Right hindlimb (tissue), 1 donor: ENCODE measurements at regions not wholly inside any gene's neighbourhood (a gene's known extent, or its start where the extent isn't known, plus 50 kb on each side); places are given as distances from the start of the nearest gene placed in this dataset.

Source experiments
- DNase-seq: peaks from one replicate; pipeline ENCODE4 v3.0.0-alpha.2; 2018

DNA sequence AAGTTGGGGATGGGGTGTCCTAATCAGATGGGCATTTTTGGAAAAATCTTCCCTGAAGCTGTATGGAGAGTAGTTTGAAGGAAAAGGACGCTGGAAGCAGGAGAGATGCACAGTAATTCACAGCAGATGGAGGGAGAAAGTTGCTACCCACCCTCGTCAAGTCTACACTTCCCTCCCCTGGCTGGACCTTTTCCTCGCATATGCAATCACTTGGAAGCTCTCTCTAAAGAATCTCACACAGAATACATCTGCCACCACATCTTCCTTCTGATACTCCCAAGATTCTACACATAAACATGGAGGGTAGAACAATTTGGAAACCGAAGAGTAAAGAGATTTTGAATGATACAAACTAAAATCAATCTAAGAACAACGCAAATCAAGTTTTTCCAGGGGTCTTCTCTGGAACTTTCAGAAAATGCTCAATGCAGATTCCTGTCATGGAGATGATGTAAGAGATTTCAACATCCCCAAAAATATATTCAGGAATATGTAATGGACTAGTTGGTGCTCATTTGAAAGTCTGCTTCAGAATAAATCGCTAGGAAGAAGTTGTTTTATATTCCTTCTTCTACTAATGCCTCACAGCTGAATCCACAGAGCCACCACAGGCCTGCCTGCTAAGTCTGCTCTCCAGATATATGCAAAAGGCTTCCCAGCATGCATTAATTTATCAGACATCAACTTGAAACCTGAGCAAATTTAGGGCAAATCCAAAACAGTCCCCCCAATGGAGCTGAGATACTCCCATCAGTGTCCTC lies 291.5 kb downstream of the LRATD1 start:
- no peak for DNase-seq

DNA sequence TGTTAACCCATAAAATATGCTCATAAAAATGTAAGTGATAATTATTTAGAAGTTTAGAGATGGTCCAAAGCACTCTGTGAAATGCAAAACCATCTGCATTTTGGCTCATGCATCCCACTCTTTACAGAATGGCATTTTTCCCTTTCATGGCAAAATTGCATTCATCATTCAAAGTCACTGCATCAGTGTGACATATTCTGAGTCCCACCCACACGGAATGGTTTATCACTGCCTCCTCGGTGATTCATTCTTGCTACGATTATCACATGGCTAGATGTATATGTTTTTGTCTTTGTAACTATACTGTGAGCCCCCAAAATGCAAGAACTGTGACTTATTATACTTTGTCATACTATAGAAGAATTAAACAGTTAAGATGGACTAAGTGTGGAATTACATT lies 293.0 kb downstream of the LRATD1 start:
- no peak for DNase-seq

DNA sequence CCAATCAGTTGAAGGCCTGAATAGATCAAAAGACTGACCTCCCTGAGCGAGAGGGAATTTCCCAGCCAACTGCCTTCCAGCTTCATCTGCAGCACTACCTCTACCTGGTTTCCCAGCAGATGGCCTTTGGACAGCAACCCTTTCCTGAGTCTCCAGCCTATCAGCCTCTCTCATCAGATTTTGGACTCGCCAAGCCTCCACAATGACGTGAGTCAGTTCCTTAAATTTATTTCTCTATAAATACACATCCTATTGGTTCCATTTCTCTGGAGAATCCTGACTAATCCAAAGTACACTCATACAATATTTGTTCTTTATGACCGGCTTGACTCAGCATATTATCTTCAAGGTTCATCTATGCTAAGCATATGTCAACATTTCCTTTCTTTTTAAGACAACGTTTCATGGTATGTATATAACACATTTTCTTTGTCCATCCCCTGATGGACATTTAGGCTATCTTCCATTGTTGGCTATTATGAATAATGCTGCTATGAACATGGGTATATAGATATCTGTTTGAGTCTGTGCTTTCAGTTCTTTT lies 294.6 kb downstream of the LRATD1 start:
- DNase-seq, result no peak

DNA sequence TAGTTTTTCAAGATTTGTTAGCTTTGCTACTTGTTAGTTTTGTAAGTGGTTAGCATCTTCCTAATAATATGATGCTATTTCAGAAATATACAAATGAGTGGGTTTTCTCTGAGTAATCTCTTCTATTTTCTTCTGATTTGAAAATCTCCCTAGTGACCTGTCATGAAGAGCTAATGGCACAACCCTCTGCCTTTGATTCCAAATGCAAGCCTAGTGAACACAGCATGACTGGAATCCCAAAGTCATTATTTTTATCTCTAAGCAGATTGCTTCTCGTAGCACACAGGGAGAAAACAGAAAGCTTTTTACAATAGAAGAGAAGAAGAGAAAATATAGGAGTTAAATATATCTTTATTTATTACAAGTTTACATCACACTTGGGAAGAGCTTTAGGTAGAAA lies 295.5 kb downstream of the LRATD1 start:
- DNase-seq, result no peak

DNA sequence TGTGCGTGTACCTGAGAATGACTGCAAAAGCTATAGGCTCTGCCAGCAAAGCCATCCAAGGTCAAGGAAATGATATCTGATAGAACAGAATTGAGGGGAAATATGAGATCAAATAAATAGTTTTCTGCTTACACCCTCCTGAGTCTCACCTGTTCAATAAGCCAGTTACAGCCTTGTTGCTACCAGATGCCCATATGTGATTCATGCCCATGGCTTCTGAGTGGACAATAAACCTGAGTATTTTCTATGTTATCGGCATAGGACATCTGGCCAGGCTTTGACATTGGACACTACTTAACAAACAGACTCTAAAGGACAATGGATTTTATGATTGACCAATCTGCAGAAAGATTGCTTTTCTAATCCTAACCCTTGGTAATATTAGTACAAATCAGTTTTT lies 297.9 kb downstream of the LRATD1 start:
- no peak for DNase-seq

DNA sequence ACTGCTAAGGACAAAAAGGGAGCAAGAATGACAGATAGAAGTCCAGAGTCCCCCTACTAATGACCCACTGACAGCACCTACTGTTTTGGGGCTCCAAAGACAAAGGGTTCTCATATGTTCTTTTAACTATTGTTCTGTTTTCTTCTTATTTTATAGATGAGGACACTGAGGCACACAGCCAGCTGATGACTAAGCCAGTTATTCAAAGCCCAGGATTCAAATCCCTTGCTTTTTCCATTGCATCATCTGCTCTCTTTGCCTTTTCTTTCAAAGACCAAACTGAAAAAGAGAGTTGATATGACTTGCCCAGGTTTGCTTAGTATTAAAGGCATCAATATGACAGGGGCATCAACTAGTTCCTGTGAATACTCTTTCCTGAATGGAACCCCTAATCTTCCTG lies 299.8 kb downstream of the LRATD1 start:
- no peak for DNase-seq

DNA sequence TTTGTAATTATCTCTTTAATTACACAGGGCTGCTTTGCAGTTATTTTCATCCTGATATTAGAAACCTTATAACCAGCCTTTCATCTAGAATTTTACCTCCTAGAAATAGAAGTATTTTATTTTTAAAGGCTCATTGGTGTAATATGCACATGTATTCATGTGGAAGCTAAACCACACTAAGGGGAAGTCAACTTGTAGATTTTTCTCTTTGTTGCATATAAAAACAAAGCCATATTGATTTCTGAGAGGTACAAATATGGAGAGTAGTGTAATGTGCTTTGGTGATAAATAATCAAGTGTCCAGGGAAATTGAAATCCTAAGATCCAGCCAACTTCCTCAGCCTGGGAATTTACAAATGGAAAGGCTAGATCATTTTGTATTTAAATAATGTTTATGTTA lies 301.2 kb downstream of the LRATD1 start:
- no peak for DNase-seq

DNA sequence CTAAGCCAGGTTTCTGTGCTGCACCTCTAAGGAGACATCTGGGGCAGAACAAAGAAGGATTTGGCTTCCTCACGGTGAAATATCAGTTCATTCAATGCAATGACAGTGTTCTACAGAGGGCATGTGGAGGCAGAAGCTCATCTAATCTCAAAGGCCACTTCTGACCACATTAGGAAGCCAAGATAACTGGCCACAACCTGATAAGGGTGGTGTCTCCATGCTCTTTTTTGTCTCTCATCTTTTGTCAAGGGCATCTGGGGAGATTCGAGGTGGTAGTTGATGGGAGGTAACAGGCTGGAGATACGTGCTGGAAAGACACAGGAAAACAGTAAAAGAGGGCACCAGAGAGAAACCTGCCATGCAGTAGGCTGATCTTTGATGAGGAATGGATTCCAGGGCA lies 303.9 kb downstream of the LRATD1 start:
- DNase-seq, result no peak

DNA sequence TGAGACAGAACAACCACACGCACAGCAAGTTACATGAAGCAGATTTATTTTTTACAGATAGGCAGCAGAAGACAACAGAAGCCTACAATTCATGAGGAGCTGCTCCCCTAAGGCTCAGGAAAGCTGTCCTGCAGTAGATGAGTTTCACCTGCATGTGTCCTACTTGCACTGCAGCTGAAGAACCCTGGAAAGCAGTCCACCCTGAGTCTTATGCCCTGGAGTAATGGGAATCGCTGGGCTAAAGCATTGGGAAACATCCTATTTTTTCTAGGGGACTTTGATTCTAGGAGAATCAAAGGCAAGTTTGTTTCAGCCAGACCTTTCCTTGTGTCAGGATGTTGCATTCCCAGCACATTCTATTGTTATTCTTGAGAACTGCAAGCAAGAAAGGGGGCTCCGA lies 304.8 kb downstream of the LRATD1 start:
- no peak for DNase-seq

DNA sequence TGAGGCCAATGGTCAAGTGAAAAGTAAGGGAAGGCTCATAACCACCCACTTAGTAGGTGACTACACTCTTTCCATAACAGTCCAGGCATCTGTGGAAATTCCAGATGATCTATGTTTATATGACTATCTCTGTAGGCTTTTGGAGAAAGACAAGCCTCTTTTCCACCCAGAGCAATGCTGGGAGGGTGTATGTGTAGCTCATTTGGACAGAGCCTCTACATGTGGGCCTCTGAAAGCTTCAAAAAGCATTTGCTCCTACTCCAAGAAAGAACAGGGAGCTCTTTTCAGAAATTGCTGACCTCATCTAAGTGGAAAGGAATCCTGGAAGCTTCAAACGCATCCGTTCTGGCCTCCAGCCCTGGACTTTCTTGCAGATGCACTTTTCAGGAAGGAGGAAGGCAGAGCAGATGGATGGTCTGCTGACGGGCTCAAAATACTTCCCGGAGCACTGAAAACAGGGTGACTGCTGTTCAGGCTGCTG lies 308.7 kb downstream of the LRATD1 start:
- peak; percentile 88 for DNase-seq

DNA sequence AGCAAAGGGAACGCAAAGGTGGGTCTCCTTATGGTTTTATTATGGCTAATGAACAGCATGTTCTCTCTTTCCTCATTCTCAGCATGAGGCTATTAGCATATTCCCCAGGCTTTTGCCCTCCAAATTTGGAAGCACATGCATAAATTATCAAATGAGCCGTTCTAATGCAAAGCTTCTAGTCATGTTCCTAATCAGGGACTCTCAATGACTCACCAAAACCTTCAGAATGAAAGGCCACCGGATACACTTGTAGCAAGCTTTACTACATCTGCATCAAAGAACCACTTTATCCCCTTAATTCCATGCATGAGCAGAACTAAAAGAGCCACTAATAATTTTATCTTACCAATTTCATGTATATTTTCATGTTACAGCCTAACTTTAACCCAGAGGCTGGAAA lies 310.5 kb downstream of the LRATD1 start:
- DNase-seq, result no peak

DNA sequence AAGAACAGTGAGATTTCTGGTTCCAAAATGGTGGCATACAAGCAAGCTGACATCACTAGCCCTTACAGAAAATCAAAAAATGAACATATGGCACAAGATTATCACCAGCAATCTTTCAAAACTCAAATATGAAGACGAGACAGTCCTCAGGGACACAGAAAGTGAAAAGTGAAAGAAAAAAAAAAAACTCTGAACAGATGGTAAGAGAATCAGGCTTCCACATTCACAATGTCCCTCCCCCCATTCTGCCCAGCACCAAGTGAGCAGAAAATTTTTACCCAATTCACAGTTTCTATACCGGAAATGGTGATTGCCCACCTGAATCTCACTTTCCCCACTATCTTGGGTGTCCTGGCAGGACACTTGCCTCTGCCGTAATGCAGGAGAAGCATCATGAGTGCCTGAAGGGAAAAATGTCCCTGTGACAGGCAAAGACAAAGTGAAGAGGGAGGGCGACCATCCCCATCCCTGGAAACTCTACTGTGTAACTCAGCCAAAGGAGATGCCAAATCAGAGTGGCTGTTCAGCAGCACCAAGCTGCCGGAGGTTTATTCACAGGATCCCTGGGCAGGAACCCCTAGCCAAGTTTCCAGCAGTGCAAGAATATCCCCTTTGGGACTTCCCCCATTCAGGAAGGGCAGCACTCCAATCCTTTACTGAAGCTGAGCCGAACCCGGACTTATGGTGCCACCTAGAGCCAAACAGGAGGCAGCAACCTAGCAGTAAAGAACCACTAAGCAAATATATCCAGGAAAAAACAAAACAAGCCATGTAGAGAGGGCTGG lies 312.2 kb downstream of the LRATD1 start:
- DNase-seq, result no peak

DNA sequence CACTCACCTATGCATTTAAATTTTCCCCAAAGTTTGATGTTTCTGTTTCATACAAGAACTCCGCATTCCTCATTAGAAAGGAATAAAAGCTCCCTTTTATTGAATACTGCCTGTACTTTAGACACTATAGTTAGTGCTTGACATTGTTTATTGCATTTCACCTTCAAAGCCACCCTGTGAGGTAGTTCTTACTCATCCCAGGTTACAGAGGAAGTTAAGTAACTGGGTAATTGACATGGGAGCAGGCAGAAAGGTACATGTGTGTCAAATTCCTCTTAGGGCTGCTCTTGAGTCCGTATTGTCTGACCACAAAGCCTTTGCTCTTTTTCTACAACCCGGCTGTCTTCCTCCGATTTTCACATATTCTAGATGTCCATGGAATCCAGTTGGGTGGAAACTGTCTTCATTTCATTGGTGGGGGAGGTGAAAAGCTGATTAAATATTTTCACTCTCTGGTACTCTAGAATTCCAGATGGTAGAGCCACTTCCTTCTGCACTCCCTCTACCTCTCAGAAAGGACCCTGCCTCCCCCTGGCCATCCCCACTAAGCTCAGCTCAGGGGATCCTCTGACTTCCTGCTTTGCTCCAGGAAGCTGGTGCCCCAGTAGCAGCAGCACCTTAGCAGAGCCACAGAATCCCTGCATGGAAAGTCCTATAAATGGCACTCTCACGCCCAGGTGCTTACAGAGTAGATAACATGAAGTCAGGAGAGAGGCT lies 319.2 kb downstream of the LRATD1 start:
- DNase-seq, result no peak

DNA sequence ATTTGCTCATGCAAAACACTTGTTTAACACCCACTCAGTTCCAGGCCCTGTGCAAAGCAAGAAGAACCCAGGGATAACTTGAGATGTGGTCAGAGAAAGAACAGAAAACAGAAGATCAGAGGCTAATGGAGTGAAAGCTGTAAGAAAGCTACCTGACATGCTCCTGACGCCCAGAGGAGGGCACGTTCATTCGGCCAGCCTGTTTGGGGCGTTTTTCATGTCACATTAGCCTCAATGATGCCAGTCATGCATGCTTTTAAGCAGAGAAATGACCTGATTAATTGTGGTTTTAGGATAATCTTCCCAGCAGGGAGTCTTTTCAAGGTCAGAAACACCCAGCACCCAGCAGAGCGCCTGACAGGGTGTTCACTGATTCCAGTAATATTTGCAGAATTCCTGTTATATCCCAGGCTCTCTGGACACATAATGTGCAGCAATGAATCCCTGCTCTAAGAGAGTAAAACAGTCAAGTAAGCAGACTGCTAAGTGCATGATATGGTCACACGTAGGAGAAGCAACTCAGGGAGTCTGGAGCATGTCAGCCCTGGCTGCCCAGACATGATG lies 320.0 kb downstream of the LRATD1 start:
- DNase-seq, result no peak

DNA sequence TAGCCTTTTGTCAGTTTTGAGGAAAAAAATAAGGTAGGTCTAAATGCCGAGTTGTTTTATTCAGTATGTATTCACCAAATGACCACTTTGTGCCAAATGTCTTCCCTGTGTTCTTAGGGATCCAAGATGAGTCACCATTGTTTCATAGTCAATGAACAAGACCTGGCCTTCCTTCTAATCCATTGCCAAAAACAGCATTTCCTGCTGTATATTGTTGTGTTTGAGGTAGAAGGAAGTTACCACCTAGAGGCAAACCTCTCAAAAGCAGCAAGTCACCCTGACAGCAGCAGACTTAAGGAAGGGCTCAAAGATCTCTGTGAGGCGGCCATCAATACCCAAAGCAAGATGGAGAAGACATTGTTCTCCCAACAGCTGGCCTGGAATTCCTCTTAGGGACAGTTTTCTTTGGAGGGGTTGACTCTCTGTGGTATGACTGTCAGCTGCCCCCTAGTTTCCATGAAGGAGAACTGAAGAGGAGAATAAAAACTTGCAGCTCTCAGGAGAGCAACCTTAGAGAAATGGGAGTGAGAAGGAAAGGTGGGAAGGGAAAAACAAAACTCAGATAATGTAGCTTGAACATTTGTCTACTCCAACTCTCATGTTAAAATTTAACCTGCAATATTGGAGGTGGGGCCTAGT lies 328.3 kb downstream of the LRATD1 start:
- DNase-seq, result no peak

DNA sequence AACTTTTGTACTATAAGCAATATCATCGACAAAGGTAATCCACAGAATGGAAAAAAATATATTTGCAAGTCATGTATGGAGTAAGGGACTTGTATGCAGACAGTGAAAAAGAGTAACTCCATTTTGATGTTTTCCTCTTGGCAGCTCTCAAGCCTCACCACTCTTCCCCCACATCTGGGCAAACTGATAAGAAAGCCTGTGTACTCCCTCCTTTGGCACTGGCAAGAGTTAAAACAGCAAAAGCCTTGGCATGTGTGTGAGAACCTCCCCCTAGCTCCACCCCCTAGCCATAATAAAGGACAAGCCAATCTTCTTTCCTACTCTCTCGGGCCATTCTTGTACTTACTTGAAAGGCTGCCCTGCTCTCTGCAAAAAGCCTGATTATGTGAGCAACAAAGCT lies 335.2 kb downstream of the LRATD1 start:
- DNase-seq, result no peak

DNA sequence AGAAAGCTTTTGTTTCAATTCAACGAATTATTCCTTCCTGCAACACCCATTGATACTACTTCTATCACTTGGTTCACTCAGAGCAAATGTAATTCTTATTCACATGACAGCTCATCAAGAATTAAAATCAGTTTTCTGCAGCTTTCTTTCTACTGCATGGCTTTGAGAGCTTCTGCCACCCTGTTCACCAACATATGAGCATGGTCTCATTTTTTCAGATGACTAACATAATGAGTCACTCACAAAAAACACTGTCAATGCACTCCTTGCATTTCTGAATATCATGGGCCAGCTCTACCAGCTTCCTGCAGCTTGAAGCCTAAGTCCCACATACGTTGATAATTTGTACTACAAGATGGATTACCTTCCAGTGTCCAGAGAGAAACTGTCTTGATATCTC lies 342.9 kb downstream of the LRATD1 start:
- DNase-seq, result no peak

DNA sequence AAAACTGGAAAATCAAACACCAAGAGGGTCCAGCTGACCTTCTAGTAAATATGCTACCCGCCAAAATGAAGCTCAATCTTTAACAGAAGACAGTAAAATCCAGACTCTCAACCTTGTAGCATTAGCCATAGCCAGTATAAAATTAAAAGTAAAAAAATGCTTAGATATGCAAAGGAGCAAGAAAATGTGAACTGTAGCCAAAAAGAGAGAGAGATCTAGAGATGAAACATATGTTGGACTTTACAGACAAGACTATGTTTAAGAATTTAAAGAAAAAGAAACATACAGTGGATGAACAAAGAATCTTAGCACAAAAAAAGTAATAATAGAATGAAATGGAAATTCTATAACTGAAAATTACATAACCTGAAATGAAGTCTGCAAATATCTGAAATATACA lies 344.5 kb downstream of the LRATD1 start:
- no peak for DNase-seq

DNA sequence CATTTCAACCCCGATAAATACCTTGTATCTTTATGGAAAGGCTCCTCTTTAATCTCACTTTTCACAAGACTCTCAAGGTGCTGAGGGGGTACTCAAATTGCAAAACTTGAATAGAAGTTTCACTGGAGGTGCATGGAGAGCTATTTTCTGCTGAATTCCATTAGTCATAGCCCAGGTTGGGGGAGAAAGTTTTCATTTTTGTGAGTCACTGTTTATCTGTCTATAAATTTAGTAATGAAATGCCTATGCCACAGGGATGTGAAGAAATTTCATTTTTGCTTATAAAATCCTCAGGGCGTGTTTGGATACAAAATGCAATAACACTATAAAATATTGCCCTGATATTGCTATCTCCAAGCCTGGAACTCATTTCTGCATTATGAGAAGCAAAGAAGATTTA lies 346.3 kb downstream of the LRATD1 start:
- DNase-seq, result no peak

DNA sequence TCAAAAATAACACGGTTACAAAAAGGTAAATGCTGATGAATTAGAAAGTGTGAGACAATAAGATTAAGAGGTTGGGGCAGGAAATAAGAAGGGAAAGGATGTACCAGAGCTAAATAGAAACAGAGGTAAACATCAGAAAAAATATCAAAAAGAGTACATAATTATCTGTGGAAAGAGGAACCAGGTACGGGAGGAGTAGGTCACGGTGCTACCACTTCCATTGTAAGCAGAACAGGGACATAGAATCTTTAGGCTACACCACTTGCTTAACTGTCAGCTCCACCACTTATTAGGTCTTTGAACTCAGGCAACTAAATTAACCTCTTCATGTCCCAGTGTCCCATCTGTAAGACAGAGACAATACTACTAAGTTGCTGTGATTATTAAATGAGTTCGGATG lies 350.3 kb downstream of the LRATD1 start:
- no peak for DNase-seq

DNA sequence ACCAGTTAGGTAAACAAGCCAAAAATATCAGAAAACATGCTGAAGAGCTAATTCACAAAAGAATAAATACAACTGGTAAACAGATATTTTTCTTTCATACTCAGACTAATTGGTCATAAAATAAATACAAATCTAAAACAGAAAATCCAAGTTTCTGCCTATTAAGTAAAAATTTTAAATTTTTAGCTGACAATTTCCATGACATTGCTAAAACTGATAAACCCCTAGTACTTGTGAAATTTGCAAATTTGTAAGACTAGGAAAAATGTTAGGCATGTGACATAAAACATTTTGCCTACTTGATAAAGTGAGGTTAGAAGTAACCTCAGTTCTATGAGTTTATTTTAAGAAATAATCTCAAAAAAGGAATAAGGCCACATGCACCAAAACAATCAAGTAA lies 356.1 kb downstream of the LRATD1 start:
- DNase-seq, result no peak

DNA sequence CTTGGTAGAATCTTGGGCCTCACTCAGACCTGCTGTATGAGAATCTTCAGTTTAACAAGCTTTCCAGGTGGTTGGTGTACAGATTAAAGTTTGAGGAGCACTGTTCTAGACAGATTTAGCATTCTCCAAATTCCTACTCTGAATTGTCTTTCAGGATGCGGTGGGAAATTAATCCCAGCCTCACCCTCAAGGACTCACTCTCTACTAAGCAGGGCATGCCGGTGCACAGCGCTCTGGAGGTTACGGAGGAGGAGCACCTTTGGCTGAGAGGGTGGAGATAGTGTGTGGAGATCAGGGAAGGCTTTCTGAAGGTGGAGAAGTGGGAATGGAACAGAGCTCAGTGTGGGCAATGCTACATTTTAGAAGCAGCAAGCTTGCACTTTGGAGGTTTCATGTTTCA lies 359.2 kb downstream of the LRATD1 start:
- no peak for DNase-seq

DNA sequence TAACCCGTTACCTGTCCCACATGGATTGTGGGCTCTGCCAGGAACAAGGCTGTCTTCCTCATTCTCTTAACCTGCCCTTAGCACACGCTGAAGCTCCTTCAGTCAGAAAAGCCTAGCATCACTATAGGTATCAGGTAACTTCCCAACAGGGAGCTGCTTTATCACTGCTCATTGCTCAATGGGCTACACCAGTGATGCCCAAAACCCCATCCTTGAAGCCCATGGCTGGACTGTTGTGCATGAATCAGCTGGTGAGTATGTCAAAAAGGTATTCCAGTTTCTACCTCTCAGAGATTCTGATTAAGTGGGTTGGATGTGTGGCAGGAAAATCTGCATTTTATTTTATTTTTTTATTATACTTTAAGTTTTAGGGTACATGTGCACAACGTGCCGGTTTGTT lies 362.2 kb downstream of the LRATD1 start:
- DNase-seq, result no peak
